A549 (cell line): ENCODE measurements at regions not wholly inside any gene's neighbourhood (a gene's known extent, or its start where the extent isn't known, plus 50 kb on each side); places are given as distances from the start of the nearest gene placed in this dataset.

Experiments
- ATAC-seq, 2 experiments: fragments of 200-7000 bp in 1 of 2; fragments of >200 bp in 1 of 2; cut with Nextera tagmentation in 1 of 2; cut with Tn5 transposase in 1 of 2; 3 replicates each; pipeline versions ENCODE4 v1.8.0 to v1.9.1; 2018 to 2020; ENCODE audit warnings: mild to moderate bottlenecking in 1 of 2, moderate library complexity in 1 of 2
- CTCF ChIA-PET: fragments of 300-600 bp; sonication (Branson Sonifier 250); formaldehyde crosslinking; extraction: SDS; loops from one replicate; lab custom pipeline; 2021; ENCODE audit warnings: antibody characterized with exemption, inconsistent platforms; lab: Yijun Ruan, JAX
- POLR2A ChIA-PET: fragments of 350-600 bp; formaldehyde crosslinking; extraction: SDS; loops from one replicate; lab custom pipeline; 2021; ENCODE audit warnings: antibody characterized with exemption, inconsistent platforms; lab: Yijun Ruan, JAX
- DNase-seq, 2 experiments: peaks; one replicate each; pipeline versions ENCODE4 v3.0.0 to v3.0.0-alpha.2; 2011 to 2016; ENCODE audit warnings: low read depth in 1 of 2, low spot score in 1 of 2
- FAIRE-seq: peaks from 2 replicates; lab custom pipeline; 2011; peaks lifted over from hg19 to GRCh38; lab: Jason Lieb, UNC
- H3K27ac ChIP-seq, 2 experiments: fragments of >200 bp; sonication (Bioruptor Twin); formaldehyde crosslinking; 3 replicates each; pipeline ENCODE4 v1.5.1; 2016 to 2017
- H3K4me1 ChIP-seq: fragments of >200 bp; sonication (Bioruptor Twin); formaldehyde crosslinking; 3 replicates; pipeline ENCODE4 v1.6.1; 2016
- H3K4me2 ChIP-seq: fragments of >200 bp; sonication (Bioruptor Twin); formaldehyde crosslinking; 3 replicates; pipeline ENCODE4 v1.6.1; 2016
- H3K4me3 ChIP-seq: fragments of >200 bp; sonication (Bioruptor Twin); formaldehyde crosslinking; 3 replicates; pipeline ENCODE4 v1.5.1; 2016
- H3K9me3 ChIP-seq: fragments of >200 bp; sonication (Bioruptor Twin); formaldehyde crosslinking; 3 replicates; pipeline ENCODE4 v1.6.1; 2016
- CHD2 ChIP-seq: fragments of 150-350 bp; IDR thresholded peaks from 2 replicates; pipeline ENCODE4 v1.6.1; 2014; ENCODE audit warnings: low read length; ENCODE audit not compliant: partially characterized antibody
- EHMT2 ChIP-seq: fragments of 200-600 bp; sonication (generic); IDR thresholded peaks from 2 replicates; pipeline ENCODE4 v1.6.1; 2016; ENCODE audit warnings: antibody characterized with exemption, low read depth, mild to moderate bottlenecking, moderate library complexity
- EP300 ChIP-seq, 2 experiments: fragments of >200 bp; sonication (Bioruptor Twin); formaldehyde crosslinking; IDR thresholded peaks; 2 replicates in 1 of 2; 3 replicates in 1 of 2; pipeline ENCODE4 v1.6.1; 2016 to 2017
- FOSL2 ChIP-seq, 2 experiments: fragments of 450-650 bp in 1 of 2; fragments of >200 bp in 1 of 2; sonication (Bioruptor Twin) in 1 of 2; formaldehyde crosslinking; IDR thresholded peaks; 2 replicates each; pipeline versions ENCODE4 v1.5.0 to v1.6.1; 2016 to 2020; ENCODE audit warnings: mild to moderate bottlenecking in 1 of 2, moderate library complexity in 1 of 2
- GATA3 ChIP-seq: IDR thresholded peaks from 2 replicates; pipeline ENCODE4 v1.6.1; 2012; ENCODE audit warnings: borderline replicate concordance
- HDAC2 ChIP-seq: fragments of 200-600 bp; sonication (generic); IDR thresholded peaks from 2 replicates; pipeline ENCODE4 v1.6.1; 2016
- HOXA7 ChIP-seq: fragments of 250-450 bp; sonication (Bioruptor Pico); IDR thresholded peaks from 2 replicates; pipeline ENCODE4 v1.5.0; 2020; ENCODE audit warnings: mild to moderate bottlenecking, moderate library complexity
- HOXB13 ChIP-seq: fragments of 250-450 bp; sonication (Bioruptor Pico); IDR thresholded peaks from 2 replicates; pipeline ENCODE4 v1.5.0; 2020; ENCODE audit warnings: low read depth, mild to moderate bottlenecking, moderate library complexity
- HOXB5 ChIP-seq: fragments of 250-450 bp; sonication (Bioruptor Pico); IDR thresholded peaks from 2 replicates; pipeline ENCODE4 v1.5.0; 2020; ENCODE audit warnings: mild to moderate bottlenecking, moderate library complexity
- KDM1A ChIP-seq: fragments of 200-600 bp; sonication (generic); IDR thresholded peaks from 2 replicates; pipeline ENCODE4 v1.6.1; 2016; ENCODE audit warnings: low read depth, mild to moderate bottlenecking
- KDM5A ChIP-seq: fragments of 200-600 bp; sonication (generic); IDR thresholded peaks from 2 replicates; pipeline ENCODE4 v1.6.1; 2016; ENCODE audit warnings: antibody characterized with exemption, mild to moderate bottlenecking
- NPAS2 ChIP-seq: fragments of 250-450 bp; sonication (Bioruptor Pico); IDR thresholded peaks from 2 replicates; pipeline ENCODE4 v1.8.0; 2022; ENCODE audit warnings: mild to moderate bottlenecking, moderate library complexity, borderline replicate concordance
- PHF8 ChIP-seq: fragments of 200-600 bp; sonication (generic); IDR thresholded peaks from 2 replicates; pipeline ENCODE4 v1.6.1; 2016; ENCODE audit warnings: low read depth, mild to moderate bottlenecking, antibody characterized with exemption, moderate library complexity, borderline replicate concordance
- POLR2A ChIP-seq: IDR thresholded peaks from 2 replicates; pipeline ENCODE4 v1.6.1; 2012; ENCODE audit warnings: mild to moderate bottlenecking, low read length
- POLR2AphosphoS2 ChIP-seq: conservative IDR thresholded peaks from 2 replicates; pipeline ENCODE4 v1.6.1; 2012; ENCODE audit warnings: low read length, improper control_type of control experiment, inconsistent platforms
- RARB ChIP-seq: fragments of 250-450 bp; sonication (Bioruptor Pico); IDR thresholded peaks from 2 replicates; pipeline ENCODE4 v1.8.0; 2021; ENCODE audit warnings: mild to moderate bottlenecking, moderate library complexity
- TP53 ChIP-seq: fragments of 250-450 bp; sonication (Bioruptor Pico); IDR thresholded peaks from 2 replicates; pipeline ENCODE4 v1.5.0; 2021; ENCODE audit warnings: mild to moderate bottlenecking, moderate library complexity
- ZNF302 ChIP-seq: fragments of 250-450 bp; sonication (Bioruptor Pico); IDR thresholded peaks from 2 replicates; pipeline ENCODE4 v1.9.0; 2021; ENCODE audit warnings: inconsistent platforms, mild to moderate bottlenecking, moderate library complexity
- WGBS: methylation state at CpG from one replicate; pipeline ENCODE4 v1.1.6; 2017; ENCODE audit errors: missing lambda C conversion rate; 5-methylcytosine and 5-hydroxymethylcytosine counted together
- TF ChIP-seq, protein P1 (sequence below): fragments of 200-600 bp; sonication (generic); IDR thresholded peaks from 2 replicates; pipeline ENCODE4 v1.6.1; 2016; ENCODE audit warnings: antibody characterized with exemption, mild to moderate bottlenecking, moderate library complexity
- TF ChIP-seq, protein P2 (sequence below): IDR thresholded peaks from 2 replicates; pipeline ENCODE4 v1.6.1; 2012; ENCODE audit warnings: low read depth, borderline replicate concordance
- TF ChIP-seq, protein P3 (sequence below): fragments of >200 bp; sonication (Bioruptor Twin); formaldehyde crosslinking; IDR thresholded peaks from 3 replicates; pipeline ENCODE4 v1.6.1; 2016
- TF ChIP-seq, protein P4 (sequence below): IDR thresholded peaks from 2 replicates; pipeline ENCODE4 v1.6.1; 2012
- TF ChIP-seq, protein P5 (sequence below): fragments of 450-650 bp; IDR thresholded peaks from 2 replicates; pipeline ENCODE4 v1.6.1; 2014; ENCODE audit warnings: antibody characterized with exemption

DNA sequence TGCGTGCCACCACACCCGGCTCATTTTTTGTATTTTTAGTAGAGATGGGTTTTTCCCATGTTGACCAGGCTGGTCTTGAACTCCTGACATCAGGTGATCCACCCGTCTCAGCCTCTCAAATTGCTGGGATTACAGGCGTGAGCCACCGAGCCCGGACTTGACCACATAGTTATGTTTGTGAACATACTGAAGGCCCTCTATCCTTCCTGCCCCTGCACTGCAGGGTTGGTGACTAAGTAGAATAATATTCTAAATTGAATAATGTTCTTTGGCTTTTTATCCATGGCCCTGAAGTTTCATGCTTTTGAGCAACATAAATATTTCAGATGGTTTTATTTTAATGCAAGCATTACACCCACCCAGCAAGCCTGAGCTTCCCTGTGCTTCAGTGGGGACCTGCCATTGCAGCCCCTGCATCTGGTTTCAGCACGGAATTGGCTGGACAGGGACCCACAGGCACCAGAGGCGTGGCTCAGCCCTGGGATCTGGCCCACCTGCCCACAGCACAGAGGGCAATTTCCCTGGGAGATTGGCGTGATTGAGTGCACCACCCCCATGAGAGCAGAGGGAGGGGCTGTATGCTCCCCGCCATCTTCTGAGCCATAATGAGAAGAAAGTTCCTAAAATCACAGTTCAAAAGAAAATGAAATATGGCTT is 460.5 kb downstream of the BRD1 start:
- no peak overlapping the region for H3K4me3 ChIP-seq
- no peak overlapping the region for H3K4me2 ChIP-seq
- H3K27ac ChIP-seq: no peak overlapping the region
- DNase-seq (no peak), FAIRE-seq (no peak), ATAC-seq (no peak)
- ChIA-PET POLR2A (no interaction called here), CTCF (no interaction called here)
- H3K4me1 ChIP-seq: no peaks in the 10 kb centered on the region; the same call in 2 of the 3 replicates
- no peak for TF ChIP-seq NPAS2 (CRISPR knock-in tag)
- TF ChIP-seq, protein P1, sequence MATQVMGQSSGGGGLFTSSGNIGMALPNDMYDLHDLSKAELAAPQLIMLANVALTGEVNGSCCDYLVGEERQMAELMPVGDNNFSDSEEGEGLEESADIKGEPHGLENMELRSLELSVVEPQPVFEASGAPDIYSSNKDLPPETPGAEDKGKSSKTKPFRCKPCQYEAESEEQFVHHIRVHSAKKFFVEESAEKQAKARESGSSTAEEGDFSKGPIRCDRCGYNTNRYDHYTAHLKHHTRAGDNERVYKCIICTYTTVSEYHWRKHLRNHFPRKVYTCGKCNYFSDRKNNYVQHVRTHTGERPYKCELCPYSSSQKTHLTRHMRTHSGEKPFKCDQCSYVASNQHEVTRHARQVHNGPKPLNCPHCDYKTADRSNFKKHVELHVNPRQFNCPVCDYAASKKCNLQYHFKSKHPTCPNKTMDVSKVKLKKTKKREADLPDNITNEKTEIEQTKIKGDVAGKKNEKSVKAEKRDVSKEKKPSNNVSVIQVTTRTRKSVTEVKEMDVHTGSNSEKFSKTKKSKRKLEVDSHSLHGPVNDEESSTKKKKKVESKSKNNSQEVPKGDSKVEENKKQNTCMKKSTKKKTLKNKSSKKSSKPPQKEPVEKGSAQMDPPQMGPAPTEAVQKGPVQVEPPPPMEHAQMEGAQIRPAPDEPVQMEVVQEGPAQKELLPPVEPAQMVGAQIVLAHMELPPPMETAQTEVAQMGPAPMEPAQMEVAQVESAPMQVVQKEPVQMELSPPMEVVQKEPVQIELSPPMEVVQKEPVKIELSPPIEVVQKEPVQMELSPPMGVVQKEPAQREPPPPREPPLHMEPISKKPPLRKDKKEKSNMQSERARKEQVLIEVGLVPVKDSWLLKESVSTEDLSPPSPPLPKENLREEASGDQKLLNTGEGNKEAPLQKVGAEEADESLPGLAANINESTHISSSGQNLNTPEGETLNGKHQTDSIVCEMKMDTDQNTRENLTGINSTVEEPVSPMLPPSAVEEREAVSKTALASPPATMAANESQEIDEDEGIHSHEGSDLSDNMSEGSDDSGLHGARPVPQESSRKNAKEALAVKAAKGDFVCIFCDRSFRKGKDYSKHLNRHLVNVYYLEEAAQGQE: peak; percentile 74
- no peaks in the 10 kb centered on the region for H3K9me3 ChIP-seq
- WGBS: 37% methylated on average over 9 of the region's 10 CpGs

DNA sequence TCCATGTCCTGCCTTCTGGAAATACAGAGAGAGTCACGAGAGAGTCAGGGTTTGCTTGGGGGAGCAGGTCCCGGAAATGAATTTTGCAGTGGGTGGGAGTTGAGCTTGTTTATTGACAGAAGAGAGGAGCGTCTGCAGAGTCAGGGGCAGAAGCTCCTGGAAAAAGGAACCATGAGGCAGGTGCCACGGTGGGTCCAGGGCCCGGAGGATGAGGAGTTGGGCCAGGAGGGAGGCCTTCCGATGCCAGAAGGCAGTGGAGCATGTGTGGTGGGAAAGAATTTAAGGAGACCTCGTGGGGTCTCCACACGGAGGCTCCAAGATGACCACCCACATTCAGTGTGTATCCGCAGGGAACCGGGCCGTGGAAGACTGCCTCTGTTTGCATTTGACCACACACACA is 461.2 kb downstream of the BRD1 start:
- CTCF ChIA-PET: no interaction called here
- POLR2A ChIA-PET: no interaction called here
- Histone ChIP-seq H3K4me2 (no peak overlapping the region), H3K4me3 (no peak overlapping the region), H3K27ac (no peak overlapping the region), H3K9me3 (no peaks in the 10 kb centered on the region), H3K4me1 (no peaks in the 10 kb centered on the region)
- DNase-seq (no peak), ATAC-seq (no peak), FAIRE-seq (no peak)
- TF ChIP-seq CHD2: no peak
- no peak for TF ChIP-seq KDM1A
- no peak for TF ChIP-seq HDAC2
- TF ChIP-seq HOXB5 (CRISPR knock-in tag): no peak
- TF ChIP-seq HOXA7 (CRISPR knock-in tag): no peak
- no peak for TF ChIP-seq HOXB13 (CRISPR knock-in tag)
- TF ChIP-seq TP53 (CRISPR knock-in tag): no peak
- no peak for TF ChIP-seq POLR2AphosphoS2
- TF ChIP-seq, protein P2, sequence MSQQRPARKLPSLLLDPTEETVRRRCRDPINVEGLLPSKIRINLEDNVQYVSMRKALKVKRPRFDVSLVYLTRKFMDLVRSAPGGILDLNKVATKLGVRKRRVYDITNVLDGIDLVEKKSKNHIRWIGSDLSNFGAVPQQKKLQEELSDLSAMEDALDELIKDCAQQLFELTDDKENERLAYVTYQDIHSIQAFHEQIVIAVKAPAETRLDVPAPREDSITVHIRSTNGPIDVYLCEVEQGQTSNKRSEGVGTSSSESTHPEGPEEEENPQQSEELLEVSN: no peak
- TF ChIP-seq RARB (CRISPR knock-in tag): no peak
- WGBS: 40% methylated on average over 11 of the region's 11 CpGs

DNA sequence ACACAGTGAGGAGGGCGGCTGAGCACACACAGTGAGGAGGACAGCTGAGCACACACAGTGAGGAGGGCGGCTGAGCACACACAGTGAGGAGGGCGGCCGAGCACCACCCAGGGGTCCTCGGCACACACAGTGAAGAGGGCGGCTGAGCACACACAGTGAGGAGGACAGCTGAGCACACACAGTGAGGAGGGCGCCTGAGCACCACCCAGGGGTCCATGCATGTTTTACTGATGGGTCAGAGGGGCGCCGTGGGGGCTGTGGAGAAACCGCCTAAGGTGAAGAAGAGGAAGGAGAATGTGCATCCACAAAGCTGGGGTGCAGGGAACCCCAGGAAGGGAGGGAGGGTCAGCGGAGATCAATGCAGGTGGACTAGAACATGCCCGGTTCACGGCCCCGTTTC is 461.8 kb downstream of the BRD1 start:
- Histone ChIP-seq H3K4me2 (no peak overlapping the region), H3K27ac (no peak overlapping the region), H3K4me3 (no peak overlapping the region), H3K4me1 (no peaks in the 10 kb centered on the region), H3K9me3 (no peaks in the 10 kb centered on the region)
- 34% methylated on average over 13 of the region's 14 CpGs for WGBS
- ChIA-PET POLR2A (no interaction called here), CTCF (no interaction called here)
- 0 out of 6 replicates have a peak, but pooled peaks of 1 of the 2 experiments have one; percentile 47 for ATAC-seq
- TF ChIP-seq EP300 (IDR thresholded peaks at IDR 0.05) (no peak), ZNF302 (CRISPR knock-in tag) (no peak), KDM1A (no peak), EHMT2 (no peak), POLR2A (no peak), GATA3 (no peak), POLR2AphosphoS2 (no peak), KDM5A (no peak), HOXB5 (CRISPR knock-in tag) (no peak), FOSL2 (IDR thresholded peaks at IDR 0.05) (no peak), FOSL2 (CRISPR knock-in tag; IDR thresholded peaks at IDR 0.05) (no peak), PHF8 (no peak)
- TF ChIP-seq, protein P1: no peak
- TF ChIP-seq, protein P3, sequence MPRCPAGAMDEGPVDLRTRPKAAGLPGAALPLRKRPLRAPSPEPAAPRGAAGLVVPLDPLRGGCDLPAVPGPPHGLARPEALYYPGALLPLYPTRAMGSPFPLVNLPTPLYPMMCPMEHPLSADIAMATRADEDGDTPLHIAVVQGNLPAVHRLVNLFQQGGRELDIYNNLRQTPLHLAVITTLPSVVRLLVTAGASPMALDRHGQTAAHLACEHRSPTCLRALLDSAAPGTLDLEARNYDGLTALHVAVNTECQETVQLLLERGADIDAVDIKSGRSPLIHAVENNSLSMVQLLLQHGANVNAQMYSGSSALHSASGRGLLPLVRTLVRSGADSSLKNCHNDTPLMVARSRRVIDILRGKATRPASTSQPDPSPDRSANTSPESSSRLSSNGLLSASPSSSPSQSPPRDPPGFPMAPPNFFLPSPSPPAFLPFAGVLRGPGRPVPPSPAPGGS: no peak
- TF ChIP-seq, protein P4, sequence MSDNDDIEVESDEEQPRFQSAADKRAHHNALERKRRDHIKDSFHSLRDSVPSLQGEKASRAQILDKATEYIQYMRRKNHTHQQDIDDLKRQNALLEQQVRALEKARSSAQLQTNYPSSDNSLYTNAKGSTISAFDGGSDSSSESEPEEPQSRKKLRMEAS: no peak
- TF ChIP-seq, protein P5, sequence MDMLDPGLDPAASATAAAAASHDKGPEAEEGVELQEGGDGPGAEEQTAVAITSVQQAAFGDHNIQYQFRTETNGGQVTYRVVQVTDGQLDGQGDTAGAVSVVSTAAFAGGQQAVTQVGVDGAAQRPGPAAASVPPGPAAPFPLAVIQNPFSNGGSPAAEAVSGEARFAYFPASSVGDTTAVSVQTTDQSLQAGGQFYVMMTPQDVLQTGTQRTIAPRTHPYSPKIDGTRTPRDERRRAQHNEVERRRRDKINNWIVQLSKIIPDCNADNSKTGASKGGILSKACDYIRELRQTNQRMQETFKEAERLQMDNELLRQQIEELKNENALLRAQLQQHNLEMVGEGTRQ: no peak
- no peak for DNase-seq
- FAIRE-seq: no peak
